ENCODE measurements at regions not wholly inside any gene's neighbourhood (a gene's known extent, or its start where the extent isn't known, plus 50 kb on each side); places are given as distances from the start of the nearest gene placed in this dataset.

DNA sequence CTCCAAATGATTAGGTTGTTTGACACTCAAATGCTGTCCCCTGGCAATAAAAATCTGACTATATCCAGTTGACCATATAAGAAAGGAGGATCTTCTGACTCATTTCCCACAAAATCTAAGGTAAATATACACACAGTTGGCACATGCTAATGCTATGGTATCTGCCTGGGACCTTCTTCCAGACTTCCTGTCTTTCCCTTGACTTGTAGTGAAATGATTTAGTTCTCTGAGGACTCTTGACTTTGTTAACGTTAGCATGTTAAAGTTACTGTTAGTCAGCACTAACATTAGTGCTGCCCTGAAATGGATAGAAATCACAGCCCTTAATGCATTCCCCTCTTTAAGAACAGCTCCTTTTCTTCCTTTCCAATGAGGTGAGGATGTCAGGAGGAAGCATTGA lies 124.3 kb upstream of the LSAMP start:
- TF ChIP-seq SPI1 (IDR thresholded peaks at IDR 0.05; ENCODE audit: borderline replicate concordance, low read depth) (no peak), GABPA (IDR thresholded peaks at IDR 0.05; ENCODE audit: low read depth) (no peak), POLR2AphosphoS5 (IDR thresholded peaks at IDR 0.05; ENCODE audit: low read depth) (no peak), CTCF (IDR thresholded peaks at IDR 0.05; ENCODE audit: insufficient read depth, low read length) (no peak), REST (IDR thresholded peaks at IDR 0.05; ENCODE audit: insufficient replicate concordance, low read depth) (no peak)
- no peaks in the 10 kb centered on the region for H3K27me3 ChIP-seq (ENCODE audit: insufficient read depth, poor library complexity, severe bottlenecking)
- H3K4me3 ChIP-seq (replicated peaks; ENCODE audit: insufficient read depth, low read length): no peak overlapping the region
- DNase-seq (ENCODE audit: low read depth in 1 of 2, low spot score in 1 of 2): no peak
- no peak overlapping the region for H3K27ac ChIP-seq (replicated peaks)

DNA sequence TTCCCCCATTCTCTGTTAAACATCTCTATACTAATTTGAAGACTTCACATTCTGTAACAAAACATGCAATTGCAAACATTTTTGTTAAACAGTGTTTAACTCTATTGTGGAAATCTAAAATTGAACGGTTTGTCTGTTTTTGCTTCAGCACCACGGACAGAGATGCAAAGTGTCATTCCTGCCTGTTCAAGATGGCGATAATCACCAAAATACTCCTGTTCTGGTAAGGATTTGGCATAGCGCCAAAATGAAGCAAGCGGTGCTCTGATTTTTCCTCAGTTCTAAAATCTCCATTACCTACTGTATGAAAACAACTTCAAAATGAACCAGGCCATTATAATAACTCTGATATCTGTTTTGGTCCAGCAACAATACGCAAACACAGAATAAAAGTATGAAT lies 129.7 kb upstream of the TUSC7 start:
- TF ChIP-seq CTCF (IDR thresholded peaks at IDR 0.05; ENCODE audit: insufficient read depth, low read length): no peak
- no peak for TF ChIP-seq POLR2AphosphoS5 (IDR thresholded peaks at IDR 0.05; ENCODE audit: low read depth)
- TF ChIP-seq GABPA (IDR thresholded peaks at IDR 0.05; ENCODE audit: low read depth): no peak
- peak; percentile 95 for TF ChIP-seq REST (IDR thresholded peaks at IDR 0.05; ENCODE audit: insufficient replicate concordance, low read depth)
- no peak for TF ChIP-seq SPI1 (IDR thresholded peaks at IDR 0.05; ENCODE audit: borderline replicate concordance, low read depth)
- no peaks in the 10 kb centered on the region for H3K27me3 ChIP-seq (ENCODE audit: insufficient read depth, poor library complexity, severe bottlenecking)
- DNase-seq (ENCODE audit: low read depth in 1 of 2, low spot score in 1 of 2): no peak
- no peak overlapping the region for H3K27ac ChIP-seq (replicated peaks)
- H3K4me3 ChIP-seq (replicated peaks; ENCODE audit: insufficient read depth, low read length): no peak overlapping the region

DNA sequence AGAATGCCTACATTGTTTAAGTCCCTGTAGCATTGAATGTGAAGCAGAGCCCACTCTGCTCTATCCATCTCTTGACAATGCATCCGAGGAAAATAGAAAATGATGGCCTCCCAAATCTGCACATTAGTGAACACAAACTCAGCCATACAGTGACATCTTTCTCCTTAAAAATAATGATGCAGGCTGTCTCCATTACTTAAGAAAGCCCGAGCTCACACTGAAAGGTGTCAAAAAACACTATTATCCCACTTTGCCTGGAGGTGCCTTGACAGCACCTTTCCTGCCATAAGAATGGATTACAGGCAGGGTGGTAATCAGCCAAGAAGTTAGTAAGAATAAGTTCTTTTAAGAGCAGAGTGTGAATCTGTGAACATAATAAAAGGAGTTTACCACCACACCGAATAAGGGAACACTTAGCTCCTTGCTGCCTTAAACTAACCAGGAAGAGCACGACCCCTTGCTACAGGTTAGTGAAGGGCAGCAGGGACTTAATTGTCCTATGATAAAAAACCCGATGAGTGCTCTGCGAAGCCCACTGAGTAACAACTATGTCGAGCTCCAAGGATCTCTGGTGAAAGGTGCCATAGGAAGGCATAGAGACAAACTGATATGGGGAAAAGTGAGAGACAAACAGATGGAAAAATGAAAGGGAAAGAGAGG lies 123.2 kb upstream of the TUSC7 start:
- TF ChIP-seq REST (IDR thresholded peaks at IDR 0.05; ENCODE audit: insufficient replicate concordance, low read depth) (no peak), GABPA (IDR thresholded peaks at IDR 0.05; ENCODE audit: low read depth) (no peak), CTCF (IDR thresholded peaks at IDR 0.05; ENCODE audit: insufficient read depth, low read length) (no peak), SPI1 (IDR thresholded peaks at IDR 0.05; ENCODE audit: borderline replicate concordance, low read depth) (no peak), POLR2AphosphoS5 (IDR thresholded peaks at IDR 0.05; ENCODE audit: low read depth) (no peak)
- Histone ChIP-seq H3K27ac (replicated peaks) (no peak overlapping the region), H3K4me3 (replicated peaks; ENCODE audit: insufficient read depth, low read length) (no peak overlapping the region), H3K27me3 (ENCODE audit: insufficient read depth, poor library complexity, severe bottlenecking) (no peaks in the 10 kb centered on the region)
- DNase-seq (ENCODE audit: low read depth in 1 of 2, low spot score in 1 of 2): no peak

All from HL-60 (cell line).